Natural killer cell (primary cell): ENCODE measurements at regions not wholly inside any gene's neighbourhood (a gene's known extent, or its start where the extent isn't known, plus 50 kb on each side); places are given as distances from the start of the nearest gene placed in this dataset.

Source experiments
- ATAC-seq, 3 donors: fragments of 150-1000 bp in 2 of 3; fragments of 200-7000 bp in 1 of 3; cut with Tn5 transposase; 1 replicate in 1 of 3; 2 replicates in 2 of 3; pipeline ENCODE4 v1.10.0; 2021; ENCODE audit warnings: mild to moderate bottlenecking in 2 of 3, moderate library complexity in 2 of 3
- DNase-seq, 2 donors: peaks; one replicate each; pipeline versions ENCODE4 v3.0.0 to v3.0.0-alpha.2; 2013 to 2021; ENCODE audit warnings: mixed read lengths in 1 of 2
- H3K27ac ChIP-seq: one replicate; pipeline ENCODE4 v1.5.1; 2013; ENCODE audit warnings: mild to moderate bottlenecking, low read length
- H3K27me3 ChIP-seq: one replicate; pipeline ENCODE4 v1.6.1; 2013; ENCODE audit warnings: low read length; ENCODE audit not compliant: control insufficient read depth, insufficient read depth
- H3K36me3 ChIP-seq: one replicate; pipeline ENCODE4 v1.6.1; 2013; ENCODE audit warnings: low read length; ENCODE audit not compliant: control insufficient read depth, insufficient read depth
- H3K4me1 ChIP-seq: one replicate; pipeline ENCODE4 v1.6.1; 2013; ENCODE audit warnings: low read length; ENCODE audit not compliant: control insufficient read depth, insufficient read depth
- H3K4me3 ChIP-seq: one replicate; pipeline ENCODE4 v1.5.1; 2013; ENCODE audit warnings: low read length
- H3K9me3 ChIP-seq: one replicate; pipeline ENCODE4 v1.6.1; 2013; ENCODE audit warnings: low read length; ENCODE audit not compliant: control insufficient read depth, insufficient read depth
- H3K27ac Mint-ChIP-seq, 2 donors: one replicate each; pipeline ENCODE4 v1.8.0; 2022; ENCODE audit warnings: mild to moderate bottlenecking in 2 of 2, mixed read lengths in 2 of 2, moderate library complexity in 1 of 2
- H3K27me3 Mint-ChIP-seq, 2 donors: one replicate each; pipeline ENCODE4 v1.8.0; 2022; ENCODE audit warnings: low read depth in 2 of 2, mixed read lengths in 2 of 2
- H3K36me3 Mint-ChIP-seq: one replicate; pipeline ENCODE4 v1.8.0; 2022; ENCODE audit warnings: mixed read lengths
- H3K4me1 Mint-ChIP-seq, 2 donors: one replicate each; pipeline ENCODE4 v1.8.0; 2022; ENCODE audit warnings: mixed read lengths in 2 of 2
- H3K4me3 Mint-ChIP-seq: one replicate; pipeline ENCODE4 v1.8.0; 2022; ENCODE audit warnings: mild to moderate bottlenecking, moderate library complexity, mixed read lengths
- H3K9me3 Mint-ChIP-seq, 2 donors: one replicate each; pipeline ENCODE4 v1.8.0; 2022; ENCODE audit warnings: mixed read lengths in 2 of 2
- CTCF ChIP-seq: fragments of 200-600 bp; IDR thresholded peaks from one replicate; pipeline ENCODE4 v1.8.0; 2022; ENCODE audit warnings: antibody characterized with exemption
- WGBS: methylation state at CpG from one replicate; pipeline ENCODE4 v1.1.7; 2013; ENCODE audit warnings: missing lambda C conversion rate; ENCODE audit not compliant: insufficient coverage; 5-methylcytosine and 5-hydroxymethylcytosine counted together
- intact Hi-C: fragments of 100-400 bp; cut with micrococcal nuclease; formaldehyde crosslinking; loops from one replicate; pipeline ENCODE4 v1.14.2; 2022

GRCh38 chr7:26525398-26526264 lies 234.0 kb downstream of the SNX10 start:
- H3K4me3 Mint-ChIP-seq: no peak overlapping the region
- WGBS: 68% methylated on average over 16 of the region's 16 CpGs
- ATAC-seq (no peak), DNase-seq (no peak)
- H3K9me3 Mint-ChIP-seq: no peaks in the 10 kb centered on the region
- H3K4me1 Mint-ChIP-seq: no peaks in the 10 kb centered on the region
- Histone ChIP-seq H3K4me3 (no peak overlapping the region), H3K27ac (no peak overlapping the region), H3K27me3 (no peaks in the 10 kb centered on the region), H3K4me1 (no peaks in the 10 kb centered on the region), H3K36me3 (no peaks in the 10 kb centered on the region), H3K9me3 (no peaks in the 10 kb centered on the region)
- H3K27ac Mint-ChIP-seq: no peak overlapping the region
- H3K36me3 Mint-ChIP-seq: no peaks in the 10 kb centered on the region
- H3K27me3 Mint-ChIP-seq: peaks cover 7 to 46% of the 10 kb centered on the region in 2 donors
- intact Hi-C loops: no loop called here
- TF ChIP-seq CTCF: no peak

- Histone ChIP-seq H3K36me3 (no peaks in the 10 kb centered on the region), H3K4me3 (no peak overlapping the region), H3K27me3 (no peaks in the 10 kb centered on the region), H3K4me1 (no peaks in the 10 kb centered on the region), H3K9me3 (no peaks in the 10 kb centered on the region), H3K27ac (no peak overlapping the region)
- ATAC-seq (no peak), DNase-seq (no peak)
- H3K27me3 Mint-ChIP-seq: peaks cover 9 to 47% of the 10 kb centered on the region in 2 donors
- no peaks in the 10 kb centered on the region for H3K9me3 Mint-ChIP-seq
- no peaks in the 10 kb centered on the region for H3K4me1 Mint-ChIP-seq
- no peak overlapping the region for H3K4me3 Mint-ChIP-seq
- 87% methylated on average over 4 of the region's 4 CpGs for WGBS
- no peak overlapping the region for H3K27ac Mint-ChIP-seq
- intact Hi-C loops: no loop called here
- TF ChIP-seq CTCF: no peak
- H3K36me3 Mint-ChIP-seq: no peaks in the 10 kb centered on the region
These were observed 234.6 kb downstream of the SNX10 start for GRCh38 chr7:26526265-26526587.

GRCh38 chr7:26531926-26532325 lies 240.3 kb downstream of the SNX10 start:
- intact Hi-C loops: no loop called here
- no peaks in the 10 kb centered on the region for H3K4me1 ChIP-seq
- peaks cover 17 to 70% of the 10 kb centered on the region in 2 donors for H3K27me3 Mint-ChIP-seq

More at GRCh38 chr7:26531926-26532325, 240.3 kb downstream of the SNX10 start:
- Mint-ChIP-seq H3K27ac (no peak overlapping the region), H3K36me3 (no peaks in the 10 kb centered on the region), H3K4me1 (no peaks in the 10 kb centered on the region), H3K4me3 (no peak overlapping the region), H3K9me3 (no peaks in the 10 kb centered on the region)
- Histone ChIP-seq H3K27me3 (no peaks in the 10 kb centered on the region), H3K9me3 (no peaks in the 10 kb centered on the region), H3K4me3 (no peak overlapping the region), H3K27ac (no peak overlapping the region), H3K36me3 (no peaks in the 10 kb centered on the region)
- no peak for TF ChIP-seq CTCF
- no CpG with 5 or more reads among the region's 1 CpG for WGBS
- DNase-seq: no peak
- no peak for ATAC-seq
